Suprapubic skin (tissue), 4 donors: ENCODE measurements at regions not wholly inside any gene's neighbourhood (a gene's known extent, or its start where the extent isn't known, plus 50 kb on each side); places are given as distances from the start of the nearest gene placed in this dataset.

Source experiments
- POLR2A ChIP-seq, 2 donors: fragments of 450-650 bp; IDR thresholded peaks; one replicate each; pipeline ENCODE4 v1.6.1; 2017; ENCODE audit warnings: antibody characterized with exemption in 2 of 2, mild to moderate bottlenecking in 2 of 2, moderate library complexity in 2 of 2
- POLR2AphosphoS5 ChIP-seq, 3 donors: sonication (generic); formaldehyde crosslinking; IDR thresholded peaks; one replicate each; pipeline ENCODE4 v1.6.1; 2017; ENCODE audit warnings: antibody characterized with exemption in 3 of 3
- TF ChIP-seq, protein P1 (sequence below), 2 donors: fragments of 200-600 bp in 1 of 2; fragments of 450-650 bp in 1 of 2; sonication (generic) in 1 of 2; IDR thresholded peaks; one replicate each; pipeline ENCODE4 v1.5.1; 2016 to 2019; ENCODE audit warnings: antibody characterized with exemption in 2 of 2, mild to moderate bottlenecking in 1 of 2, moderate library complexity in 1 of 2

DNA sequence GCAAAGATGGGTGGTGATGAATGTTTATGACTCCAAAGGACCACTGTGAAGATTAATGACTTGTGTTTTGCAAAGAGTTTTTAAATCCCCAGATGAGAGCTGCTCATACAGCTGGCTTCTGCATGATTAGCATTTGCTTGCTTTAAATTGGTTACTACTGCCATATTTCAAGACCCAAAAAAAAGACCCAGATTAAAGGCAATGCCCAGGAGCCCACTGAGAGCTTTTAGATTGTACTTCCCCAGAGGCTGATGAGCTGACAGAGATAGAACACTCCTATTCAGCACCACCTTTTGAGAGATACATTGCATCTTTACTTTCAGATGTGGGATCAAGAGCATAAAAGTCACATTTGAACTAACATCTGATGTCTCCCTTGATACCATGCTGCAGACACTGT, 142.0 kb downstream of the HNRNPD start:
- TF ChIP-seq POLR2A (IDR thresholded peaks at IDR 0.05): no peak
- TF ChIP-seq, protein P1, sequence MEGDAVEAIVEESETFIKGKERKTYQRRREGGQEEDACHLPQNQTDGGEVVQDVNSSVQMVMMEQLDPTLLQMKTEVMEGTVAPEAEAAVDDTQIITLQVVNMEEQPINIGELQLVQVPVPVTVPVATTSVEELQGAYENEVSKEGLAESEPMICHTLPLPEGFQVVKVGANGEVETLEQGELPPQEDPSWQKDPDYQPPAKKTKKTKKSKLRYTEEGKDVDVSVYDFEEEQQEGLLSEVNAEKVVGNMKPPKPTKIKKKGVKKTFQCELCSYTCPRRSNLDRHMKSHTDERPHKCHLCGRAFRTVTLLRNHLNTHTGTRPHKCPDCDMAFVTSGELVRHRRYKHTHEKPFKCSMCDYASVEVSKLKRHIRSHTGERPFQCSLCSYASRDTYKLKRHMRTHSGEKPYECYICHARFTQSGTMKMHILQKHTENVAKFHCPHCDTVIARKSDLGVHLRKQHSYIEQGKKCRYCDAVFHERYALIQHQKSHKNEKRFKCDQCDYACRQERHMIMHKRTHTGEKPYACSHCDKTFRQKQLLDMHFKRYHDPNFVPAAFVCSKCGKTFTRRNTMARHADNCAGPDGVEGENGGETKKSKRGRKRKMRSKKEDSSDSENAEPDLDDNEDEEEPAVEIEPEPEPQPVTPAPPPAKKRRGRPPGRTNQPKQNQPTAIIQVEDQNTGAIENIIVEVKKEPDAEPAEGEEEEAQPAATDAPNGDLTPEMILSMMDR (IDR thresholded peaks at IDR 0.05): no peak
- TF ChIP-seq POLR2AphosphoS5 (IDR thresholded peaks at IDR 0.05): no peak
